ENCODE measurements at regions not wholly inside any gene's neighbourhood (a gene's known extent, or its start where the extent isn't known, plus 50 kb on each side); places are given as distances from the start of the nearest gene placed in this dataset.

DNA sequence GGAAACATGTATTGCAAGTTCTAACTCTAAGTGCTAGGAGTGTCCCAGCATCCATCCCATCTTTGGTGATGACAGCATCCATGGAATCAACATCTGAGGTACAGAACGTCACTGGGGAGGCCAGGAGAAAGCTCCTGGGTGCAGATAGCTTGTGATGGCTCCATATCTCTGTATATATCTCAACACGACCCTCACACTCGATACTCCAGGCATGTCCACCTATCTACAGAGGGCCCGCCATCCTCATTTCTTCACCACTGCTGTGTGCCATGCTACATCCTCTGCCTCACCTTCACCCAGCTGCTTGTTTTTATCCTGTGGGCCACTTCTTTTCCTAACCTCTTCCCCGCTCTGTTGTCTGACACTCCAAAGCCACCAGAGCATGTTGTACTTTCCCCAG is 100.4 kb upstream of the SERP2 start:
- in situ Hi-C loops (cut with MboI; ENCODE audit: low pct_unique_long_range_greater_than_20kb, low sequenced_read_pairs) = no loop called here
- no peak for DNase-seq

DNA sequence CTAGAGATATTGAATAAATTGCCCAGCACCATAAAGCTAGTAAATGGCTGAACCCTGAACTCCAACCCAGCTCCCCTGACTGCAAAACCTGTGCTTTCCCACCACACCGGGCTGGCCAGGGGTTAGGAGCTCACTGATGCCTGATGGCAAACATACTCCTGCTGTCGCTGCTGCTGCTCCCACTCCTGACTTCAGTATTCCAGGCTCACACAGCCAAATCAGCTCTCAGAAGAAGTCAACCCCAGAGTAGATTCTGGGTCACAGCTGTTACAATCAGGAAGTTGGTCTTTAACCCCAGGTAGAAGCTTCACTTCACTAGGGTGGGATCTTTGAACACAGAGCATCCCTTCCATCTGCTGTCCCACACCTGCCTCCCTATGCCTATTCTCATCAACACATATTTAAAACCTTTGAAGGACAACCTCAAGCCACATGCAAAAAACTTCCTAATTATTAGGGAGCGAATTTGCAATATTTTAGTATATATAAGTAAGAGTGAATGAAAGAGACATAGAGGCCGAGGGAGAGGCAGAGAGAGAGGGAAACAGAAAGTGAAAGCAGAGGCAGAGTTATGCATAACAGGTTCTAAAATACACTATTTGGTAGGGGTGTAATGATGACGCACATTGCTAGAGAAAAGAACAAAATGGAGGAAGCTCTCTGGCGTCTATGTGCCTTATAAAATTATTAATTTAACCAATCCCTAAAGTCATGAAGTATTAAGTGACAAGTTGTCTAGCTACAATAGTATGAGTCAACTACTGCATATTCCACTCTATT is 99.4 kb upstream of the SERP2 start:
- peak; percentile 24 for DNase-seq
- in situ Hi-C loops (cut with MboI; ENCODE audit: low pct_unique_long_range_greater_than_20kb, low sequenced_read_pairs) = no loop called here

DNA sequence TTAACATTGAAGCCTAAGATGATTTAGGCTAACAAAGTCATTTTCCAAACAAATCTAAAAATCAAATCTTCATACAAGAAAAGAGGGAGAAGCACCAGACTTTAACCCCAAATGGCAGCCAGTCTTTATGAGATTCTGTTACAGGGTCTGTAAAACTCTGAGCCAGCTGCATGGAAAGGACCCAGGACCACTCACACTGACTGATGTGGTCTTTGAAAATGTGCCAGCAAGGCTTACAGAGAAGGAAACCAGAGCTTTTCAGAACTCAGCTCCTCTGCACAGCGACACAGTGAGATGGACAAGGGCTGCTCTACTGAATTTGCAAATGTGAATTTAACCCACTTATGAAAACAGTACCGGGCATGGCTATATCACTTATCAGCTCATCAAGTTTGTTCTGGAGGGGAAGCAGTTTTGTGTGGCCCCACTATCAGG is 98.8 kb upstream of the SERP2 start:
- no peak for DNase-seq
- in situ Hi-C loops (cut with MboI; ENCODE audit: low pct_unique_long_range_greater_than_20kb, low sequenced_read_pairs) = no loop called here

DNA sequence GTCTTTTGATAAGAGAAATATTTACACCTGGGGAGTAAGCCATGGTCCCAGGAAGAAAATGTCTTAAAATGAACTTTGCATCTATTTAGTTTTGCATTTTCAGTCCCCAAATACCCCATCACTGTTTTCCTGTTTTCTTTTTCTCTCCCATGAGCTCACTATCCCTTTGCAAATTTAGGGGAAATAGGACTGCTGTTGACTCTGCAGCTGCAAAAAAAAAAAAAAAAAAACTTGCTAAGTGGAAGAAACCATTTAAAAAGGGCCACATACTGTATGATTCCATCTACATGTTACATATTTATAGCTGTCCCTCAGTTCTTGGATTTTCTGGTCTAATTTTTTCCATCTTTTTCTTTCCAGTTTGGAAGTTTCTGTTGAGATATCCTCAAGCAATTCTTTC is 98.2 kb upstream of the SERP2 start:
- in situ Hi-C loops (cut with MboI; ENCODE audit: low pct_unique_long_range_greater_than_20kb, low sequenced_read_pairs) = no loop called here
- no peak for DNase-seq

DNA sequence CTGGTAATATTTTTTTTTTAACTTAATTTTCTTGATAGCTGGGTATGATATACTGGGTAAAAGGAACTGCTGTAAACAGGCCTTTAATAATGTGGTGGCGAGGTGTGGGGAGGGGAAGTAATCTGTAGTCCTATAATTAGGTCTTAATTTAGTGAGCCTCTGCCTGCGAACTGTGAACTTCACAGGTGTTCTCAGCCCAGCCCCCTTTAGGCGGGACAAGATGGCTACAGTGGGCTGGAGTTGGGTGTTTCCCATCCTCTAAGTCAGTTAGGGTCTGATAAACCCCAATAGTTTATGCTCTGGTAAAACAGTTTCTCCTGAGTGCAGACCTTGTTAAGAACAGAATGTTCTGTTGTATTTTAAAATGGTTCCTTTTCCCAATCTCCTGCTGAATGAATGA is 97.6 kb upstream of the SERP2 start:
- in situ Hi-C loops (cut with MboI; ENCODE audit: low pct_unique_long_range_greater_than_20kb, low sequenced_read_pairs) = no loop called here

DNA sequence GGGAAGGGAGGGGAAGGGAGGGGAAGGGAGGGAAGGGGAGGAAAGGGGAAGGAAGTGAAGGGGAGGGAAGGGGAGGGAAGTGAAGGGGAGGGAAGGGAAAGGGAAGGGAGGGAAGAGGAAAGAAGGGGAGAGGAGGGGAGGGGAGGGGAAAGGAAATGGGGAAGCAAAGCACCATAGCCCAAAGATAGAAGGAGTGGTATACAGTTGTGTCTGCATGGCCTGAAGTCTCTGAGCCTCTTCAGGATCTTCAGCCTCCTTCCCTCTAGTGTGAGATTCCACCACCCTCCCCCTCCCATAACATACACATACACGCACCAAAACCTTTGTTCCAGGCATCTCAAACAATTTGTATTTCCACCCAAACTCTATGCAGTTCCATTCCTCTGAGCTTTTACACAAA is 96.2 kb upstream of the SERP2 start:
- in situ Hi-C loops (cut with MboI; ENCODE audit: low pct_unique_long_range_greater_than_20kb, low sequenced_read_pairs) = no loop called here
- DNase-seq = no peak

More for the DNA sequence above, 97.6 kb upstream of the SERP2 start:
- no peak for DNase-seq

DNA sequence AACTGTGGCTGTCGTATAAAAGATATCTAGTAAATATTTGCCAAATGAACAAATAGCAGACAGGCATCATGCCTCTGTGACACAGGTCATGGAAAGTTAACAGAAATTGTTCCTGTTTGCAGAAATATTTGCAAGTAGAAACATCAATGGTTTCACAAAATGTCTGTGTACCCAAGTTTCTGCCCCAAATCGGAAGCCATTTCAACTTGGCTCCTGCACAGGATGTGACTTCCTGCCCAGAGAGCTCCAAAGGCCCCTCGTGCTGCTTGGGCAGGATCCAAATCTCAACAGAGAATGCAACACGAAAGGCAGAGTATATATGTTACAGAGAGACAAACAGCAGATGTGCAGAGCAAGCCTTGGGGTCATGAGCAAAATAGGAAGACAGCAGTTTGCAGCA is 95.5 kb upstream of the SERP2 start:
- in situ Hi-C loops (cut with MboI; ENCODE audit: low pct_unique_long_range_greater_than_20kb, low sequenced_read_pairs) = no loop called here
- DNase-seq = no peak

DNA sequence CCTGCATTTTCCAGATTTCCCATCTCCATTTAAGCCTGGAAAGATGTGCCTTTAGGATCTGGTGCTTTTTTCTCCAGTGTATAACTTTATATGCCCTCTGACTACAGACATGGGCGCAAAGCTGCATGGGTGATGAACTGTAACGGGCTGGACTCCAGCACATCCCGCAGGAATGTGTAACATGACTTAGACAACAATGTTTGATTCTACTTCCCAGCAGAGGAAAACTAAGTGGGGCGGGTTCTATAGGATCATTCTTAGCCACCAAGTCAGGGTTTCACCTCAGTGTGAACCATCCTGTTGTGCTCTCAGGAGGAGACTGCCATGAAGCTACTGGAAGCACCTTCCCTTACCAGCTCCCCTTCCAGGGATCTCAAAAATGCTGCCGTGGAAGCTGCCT is 93.2 kb upstream of the SERP2 start:
- in situ Hi-C loops (cut with MboI; ENCODE audit: low pct_unique_long_range_greater_than_20kb, low sequenced_read_pairs) = no loop called here
- DNase-seq = no peak

DNA sequence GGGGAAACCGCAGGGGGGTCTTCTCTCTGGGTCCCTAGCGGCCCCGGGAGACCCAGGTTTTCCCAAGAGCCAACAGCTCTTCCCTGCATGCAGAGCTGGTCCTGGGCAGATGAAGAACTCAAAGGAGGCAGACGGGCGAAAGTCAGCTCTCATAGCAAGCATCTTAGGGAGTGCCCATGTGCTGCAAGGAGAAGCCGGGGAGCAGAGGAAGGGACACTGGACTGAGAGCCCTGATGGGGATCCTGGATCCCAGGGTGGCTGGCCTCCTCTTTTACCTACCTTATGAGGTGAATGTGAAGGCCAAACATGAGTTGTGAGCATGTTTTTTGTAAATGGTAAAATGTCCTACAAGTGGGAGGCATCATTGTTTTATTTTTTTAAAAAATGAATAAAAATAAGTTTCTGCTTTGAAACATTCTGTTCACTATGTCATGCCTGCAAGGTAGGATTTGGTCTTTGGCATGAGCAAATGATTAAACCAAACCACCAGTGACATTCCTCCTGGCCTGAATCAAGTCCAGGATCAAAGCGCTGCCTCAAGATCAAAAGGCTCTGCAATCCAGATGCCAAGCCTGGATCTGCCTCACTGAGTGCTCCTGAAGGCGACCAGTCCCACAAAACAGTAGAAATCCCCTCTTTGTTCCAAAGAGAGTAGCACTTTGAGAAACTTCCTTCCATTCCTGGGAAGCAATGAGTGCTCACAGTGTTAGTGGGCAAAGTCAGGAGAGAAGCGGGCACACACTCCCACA is 92.2 kb upstream of the SERP2 start:
- in situ Hi-C loops (cut with MboI; ENCODE audit: low pct_unique_long_range_greater_than_20kb, low sequenced_read_pairs) = no loop called here

DNA sequence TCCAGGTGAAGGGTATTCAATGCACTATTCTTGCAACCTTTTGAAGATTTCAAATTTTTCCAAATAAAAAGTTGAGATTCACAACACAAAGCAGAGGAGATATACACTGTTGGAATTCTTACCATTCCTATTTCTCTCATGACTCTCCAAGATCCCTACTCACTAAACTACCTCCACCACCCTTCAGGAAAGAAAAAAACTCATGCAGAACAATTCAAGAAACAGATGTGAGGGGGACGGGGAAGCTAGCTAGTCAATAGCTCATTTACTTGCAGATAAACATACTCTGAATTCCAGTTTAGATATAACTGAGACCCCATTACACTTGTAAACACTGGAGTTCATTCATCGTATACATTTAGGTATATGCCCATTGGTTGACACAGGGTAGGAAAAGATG is 90.0 kb upstream of the SERP2 start:
- DNase-seq = no peak
- in situ Hi-C loops (cut with MboI; ENCODE audit: low pct_unique_long_range_greater_than_20kb, low sequenced_read_pairs) = no loop called here

More for the DNA sequence above, 92.2 kb upstream of the SERP2 start:
- no peak for DNase-seq

DNA sequence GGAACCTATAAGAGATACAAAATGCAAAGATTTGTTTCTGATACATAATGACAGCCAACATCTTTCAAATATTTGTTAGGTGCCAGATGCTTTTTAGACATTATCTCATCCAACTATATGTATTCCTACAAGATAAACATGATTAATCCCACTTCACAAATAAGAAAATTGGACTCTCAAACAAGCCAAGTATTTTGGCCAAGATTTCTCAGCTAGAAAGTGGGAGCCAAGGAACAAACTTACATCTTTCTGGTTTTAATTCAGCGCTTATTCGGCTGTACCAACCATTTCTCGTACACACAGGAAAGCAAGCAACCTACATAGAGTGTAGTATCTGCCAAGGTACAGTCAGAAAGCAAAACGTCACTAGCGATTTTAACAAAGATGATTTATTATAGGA is 85.7 kb upstream of the SERP2 start:
- in situ Hi-C loops (cut with MboI; ENCODE audit: low pct_unique_long_range_greater_than_20kb, low sequenced_read_pairs) = no loop called here
- no peak for DNase-seq

DNA sequence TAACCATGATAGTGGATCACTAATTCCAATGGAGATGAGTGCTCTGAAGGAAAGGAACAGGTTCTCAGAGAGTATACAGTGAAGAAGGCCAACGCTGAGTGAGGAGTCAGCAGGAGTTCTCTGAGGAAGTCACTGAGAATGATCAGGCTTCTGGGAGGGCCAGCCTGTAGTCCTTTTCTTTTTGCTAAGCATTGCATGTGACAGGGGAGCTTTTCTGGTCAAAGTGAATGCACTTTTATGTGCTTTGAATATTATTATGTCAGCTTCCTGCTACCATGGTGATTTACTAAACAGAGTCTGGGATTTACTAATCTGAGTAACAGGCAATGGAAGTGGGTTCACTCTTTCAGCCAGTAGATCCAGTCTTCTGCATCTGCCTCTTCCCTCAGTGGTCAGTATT is 81.1 kb upstream of the SERP2 start:
- in situ Hi-C loops (cut with MboI; ENCODE audit: low pct_unique_long_range_greater_than_20kb, low sequenced_read_pairs) = no loop called here
- DNase-seq = no peak

DNA sequence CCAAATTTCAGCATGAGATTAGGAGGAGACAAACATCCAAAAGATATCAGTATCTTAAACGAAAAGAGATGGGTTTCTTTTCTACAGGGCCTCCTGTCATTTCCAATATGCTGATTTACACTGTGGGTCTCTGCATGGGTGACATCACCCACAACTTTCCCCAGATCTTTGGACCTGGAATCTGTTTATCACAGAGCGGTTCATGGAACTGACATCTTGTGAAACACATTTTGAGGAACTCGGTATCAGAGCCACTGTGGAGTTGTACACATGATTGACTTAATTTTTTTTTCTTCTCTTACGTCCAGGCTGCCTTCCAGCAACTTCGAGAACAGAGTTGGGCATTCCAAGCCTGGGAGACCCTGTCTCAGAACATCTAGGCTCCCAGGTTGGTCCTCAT is 80.2 kb upstream of the SERP2 start:
- in situ Hi-C loops (cut with MboI; ENCODE audit: low pct_unique_long_range_greater_than_20kb, low sequenced_read_pairs) = no loop called here
- DNase-seq = no peak

DNA sequence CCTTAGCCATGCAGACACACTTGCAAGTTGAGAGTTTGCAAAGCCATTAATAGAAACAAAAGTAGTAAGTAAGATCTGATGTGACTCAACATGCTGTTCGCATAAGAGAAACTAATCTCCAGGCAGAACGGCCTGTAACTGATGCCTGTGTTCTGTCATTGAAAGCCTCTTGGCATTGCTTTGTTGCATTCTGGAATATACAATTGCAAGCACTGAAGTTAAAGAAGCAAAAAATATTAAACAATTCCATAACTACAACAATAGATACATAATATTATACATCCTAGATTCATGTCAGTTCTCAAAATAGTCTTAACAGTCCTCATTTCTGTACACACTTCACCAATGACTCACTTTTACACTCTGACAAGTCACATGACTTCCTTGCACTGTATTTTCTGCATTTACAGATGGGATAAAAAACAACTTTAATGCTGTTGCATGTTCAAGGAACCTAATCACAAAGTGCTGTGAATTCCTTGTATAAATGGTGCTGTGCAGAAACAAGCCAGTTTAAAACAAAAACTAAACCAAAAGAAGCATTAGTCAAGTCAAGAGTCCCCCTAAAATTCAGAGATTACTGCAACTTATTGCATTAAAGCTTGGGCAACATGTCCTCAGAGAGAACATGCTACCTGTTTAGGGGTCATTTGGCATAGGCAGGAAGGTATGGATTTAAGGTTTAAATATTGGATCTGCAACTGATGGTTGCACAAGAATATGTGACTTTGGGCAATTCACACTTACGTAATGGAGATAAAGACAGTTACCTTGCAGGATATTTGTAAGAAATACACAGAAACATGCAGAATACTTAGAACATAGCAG is 79.5 kb upstream of the SERP2 start:
- in situ Hi-C loops (cut with MboI; ENCODE audit: low pct_unique_long_range_greater_than_20kb, low sequenced_read_pairs) = no loop called here
- DNase-seq = no peak

DNA sequence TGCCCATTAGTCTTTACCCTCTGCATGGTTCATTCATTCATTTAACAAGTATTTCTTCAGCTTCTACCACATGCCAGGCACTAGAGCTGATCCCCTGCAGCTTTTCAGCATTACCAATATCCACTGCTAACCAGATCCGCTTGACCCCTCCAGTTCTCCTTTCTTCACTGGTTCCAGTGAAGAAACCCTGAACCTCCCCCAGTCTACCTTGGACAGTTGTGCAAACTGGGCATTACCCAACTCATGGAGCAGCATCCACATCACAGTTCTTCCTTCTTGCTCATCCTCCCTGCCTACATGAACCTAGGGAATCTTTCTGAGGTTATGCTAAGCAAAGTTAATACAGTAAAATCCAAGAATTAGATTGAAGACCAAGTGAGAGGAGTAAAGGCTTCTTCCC is 78.7 kb upstream of the SERP2 start:
- in situ Hi-C loops (cut with MboI; ENCODE audit: low pct_unique_long_range_greater_than_20kb, low sequenced_read_pairs) = no loop called here
- DNase-seq = no peak

DNA sequence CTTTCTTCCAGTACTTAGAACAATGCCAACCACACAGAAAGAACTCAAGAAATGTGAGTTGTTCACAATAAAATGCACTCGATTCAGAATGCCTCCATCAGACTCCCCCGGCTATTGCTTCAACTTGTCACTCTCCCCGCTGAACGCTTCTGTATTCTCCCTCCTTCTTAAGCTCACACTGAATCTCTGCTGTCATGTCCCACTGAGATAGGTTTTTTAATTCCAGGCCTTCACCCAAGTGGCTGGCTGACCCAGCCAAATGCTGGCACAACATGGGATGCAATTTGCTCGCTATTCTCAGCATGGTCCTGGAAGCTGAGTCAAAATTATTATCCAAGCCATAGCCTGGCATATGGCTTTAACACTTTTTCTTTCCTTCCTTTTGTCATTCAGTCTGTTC is 76.8 kb upstream of the SERP2 start:
- in situ Hi-C loops (cut with MboI; ENCODE audit: low pct_unique_long_range_greater_than_20kb, low sequenced_read_pairs) = no loop called here
- no peak for DNase-seq

DNA sequence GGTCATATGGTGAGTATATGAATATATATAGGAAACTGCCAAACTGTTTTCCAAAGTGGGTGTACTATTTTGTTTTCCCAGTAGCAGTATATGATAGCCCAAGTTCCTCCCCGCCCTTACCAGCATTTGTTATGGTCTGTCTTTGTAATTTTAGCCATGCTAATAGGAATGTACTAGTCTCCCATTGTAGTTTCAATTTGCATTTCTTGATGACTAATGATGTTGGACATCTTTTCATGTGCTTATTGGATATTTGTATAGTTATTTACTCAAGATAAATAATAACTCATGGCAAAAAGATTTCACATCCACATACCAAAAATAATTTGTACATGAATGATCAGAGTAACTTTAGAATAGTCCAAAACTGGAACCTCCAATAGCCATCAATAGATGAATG is 75.3 kb upstream of the SERP2 start:
- in situ Hi-C loops (cut with MboI; ENCODE audit: low pct_unique_long_range_greater_than_20kb, low sequenced_read_pairs) = no loop called here
- DNase-seq = no peak

DNA sequence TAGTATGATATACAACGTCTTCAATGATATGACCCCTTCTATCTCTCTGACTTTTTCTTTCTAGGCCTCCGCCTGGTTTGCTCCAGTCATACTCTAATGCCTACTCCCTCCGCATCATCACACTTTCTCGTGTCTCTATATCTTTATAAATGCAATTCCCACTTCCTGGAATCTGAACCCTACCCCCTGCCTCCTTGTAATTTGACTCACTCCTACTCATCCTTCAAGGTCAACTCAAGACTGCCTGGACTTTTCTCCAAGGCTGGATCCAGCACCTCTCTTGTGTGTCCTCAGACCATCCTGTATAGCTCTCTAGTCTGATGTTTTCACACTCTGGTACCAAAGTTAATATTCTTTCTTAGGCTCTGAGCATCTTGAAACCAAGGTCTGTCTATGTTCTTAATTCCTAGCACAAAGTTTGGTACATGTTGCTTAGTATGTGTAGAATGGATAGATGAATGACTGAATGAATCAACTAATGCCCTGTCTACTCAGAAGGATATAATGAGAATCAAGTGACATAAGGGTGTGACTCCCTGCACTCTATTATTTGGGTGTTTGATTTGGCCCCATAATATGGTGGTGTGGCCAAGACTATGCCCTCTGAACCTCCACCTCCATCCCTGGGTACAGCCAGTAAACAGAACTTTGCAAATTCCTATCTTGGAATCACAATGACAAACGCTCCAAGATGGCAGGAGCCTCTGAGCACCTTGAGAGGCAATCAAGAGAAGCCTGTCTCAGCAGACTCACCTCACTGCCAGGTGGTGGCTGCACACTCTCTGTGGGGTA is 74.3 kb upstream of the SERP2 start:
- DNase-seq = no peak
- in situ Hi-C loops (cut with MboI; ENCODE audit: low pct_unique_long_range_greater_than_20kb, low sequenced_read_pairs) = no loop called here

DNA sequence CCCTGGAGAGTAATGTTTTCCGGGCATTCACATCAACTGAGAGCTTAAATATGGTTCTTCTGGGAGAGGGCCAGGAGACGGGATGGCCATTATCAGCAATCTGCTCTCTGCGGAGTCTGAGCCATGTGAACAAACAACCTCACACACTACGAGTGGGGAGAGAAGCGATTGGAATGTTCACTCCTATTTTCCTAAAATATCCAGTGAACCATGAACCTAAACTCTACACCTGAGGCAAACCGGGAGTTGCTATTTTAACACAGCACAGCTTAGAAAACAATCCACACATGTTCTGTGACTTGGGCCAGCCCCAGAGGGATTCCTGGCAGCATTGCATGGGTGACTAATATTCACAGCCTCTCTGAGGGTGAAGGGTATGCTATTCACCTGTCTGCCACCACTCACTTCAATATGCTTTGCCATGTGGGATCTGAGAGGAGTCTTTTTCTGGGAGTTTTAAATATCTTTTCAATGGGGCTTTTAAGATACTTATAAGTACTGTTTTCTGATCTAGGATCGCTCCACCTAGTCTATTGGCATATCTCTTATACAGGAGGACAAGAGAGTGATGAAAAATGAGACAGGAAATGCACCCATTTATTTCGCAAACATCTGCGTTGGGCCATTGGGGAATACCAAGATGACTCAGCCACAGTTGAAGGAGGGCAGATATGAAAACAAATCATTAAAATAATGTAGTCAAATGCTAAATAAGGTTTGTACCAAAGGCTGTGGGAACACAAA is 72.6 kb upstream of the SERP2 start:
- no peak for DNase-seq
- in situ Hi-C loops (cut with MboI; ENCODE audit: low pct_unique_long_range_greater_than_20kb, low sequenced_read_pairs) = no loop called here

Data from KBM-7 (cell line).